Skeletal muscle satellite cell (primary cell): ENCODE measurements at regions not wholly inside any gene's neighbourhood (a gene's known extent, or its start where the extent isn't known, plus 50 kb on each side); places are given as distances from the start of the nearest gene placed in this dataset.

ENCODE experiments used
- H3K27me3 ChIP-seq: 2 replicates; pipeline ENCODE4 v1.7.0; 2013; ENCODE audit warnings: low read length; ENCODE audit not compliant: control insufficient read depth, insufficient read depth
- H3K36me3 ChIP-seq: 2 replicates; pipeline ENCODE4 v1.7.0; 2013; ENCODE audit warnings: mild to moderate bottlenecking, control low read depth, low read length; ENCODE audit not compliant: insufficient read depth
- H3K4me1 ChIP-seq: 2 replicates; pipeline ENCODE4 v1.7.0; 2013; ENCODE audit warnings: low read length; ENCODE audit not compliant: control insufficient read depth, insufficient read depth
- H3K4me2 ChIP-seq: 2 replicates; pipeline ENCODE4 v1.7.0; 2013; ENCODE audit warnings: mild to moderate bottlenecking, low read length
- H3K4me3 ChIP-seq: 2 replicates; pipeline ENCODE4 v1.7.0; 2013; ENCODE audit warnings: low read length
- H3K9ac ChIP-seq: 2 replicates; pipeline ENCODE4 v1.7.0; 2013; ENCODE audit warnings: mild to moderate bottlenecking, low read depth, low read length, moderate library complexity
- H3K9me3 ChIP-seq: replicated peaks from 2 replicates; pipeline ENCODE4 v1.7.0; 2013; ENCODE audit warnings: mild to moderate bottlenecking, control low read depth, low read length

GRCh38 chr6:153956808-153957207 lies 82.2 kb upstream of the OPRM1 start:
- Histone ChIP-seq H3K27me3 (no peaks in the 10 kb centered on the region), H3K4me1 (no peaks in the 10 kb centered on the region), H3K4me3 (no peak overlapping the region), H3K9ac (no peak overlapping the region), H3K36me3 (no peaks in the 10 kb centered on the region), H3K9me3 (no peaks in the 10 kb centered on the region), H3K4me2 (no peak overlapping the region)

GRCh38 chr6:153949616-153950015 lies 89.4 kb upstream of the OPRM1 start:
- Histone ChIP-seq H3K4me3 (no peak overlapping the region), H3K9me3 (no peaks in the 10 kb centered on the region), H3K9ac (no peak overlapping the region), H3K4me2 (no peak overlapping the region), H3K4me1 (no peaks in the 10 kb centered on the region), H3K27me3 (no peaks in the 10 kb centered on the region), H3K36me3 (no peaks in the 10 kb centered on the region)

- no peak overlapping the region for H3K4me2 ChIP-seq
- H3K9ac ChIP-seq: no peak overlapping the region
- H3K9me3 ChIP-seq: no peaks in the 10 kb centered on the region
- H3K4me1 ChIP-seq: no peaks in the 10 kb centered on the region
- H3K27me3 ChIP-seq: no peaks in the 10 kb centered on the region
- H3K36me3 ChIP-seq: no peaks in the 10 kb centered on the region
- no peak overlapping the region for H3K4me3 ChIP-seq
Observed at GRCh38 chr6:153947808-153948447, 91.1 kb upstream of the OPRM1 start.

GRCh38 chr6:153944201-153944600 lies 94.8 kb upstream of the OPRM1 start:
- Histone ChIP-seq H3K4me1 (no peaks in the 10 kb centered on the region), H3K36me3 (no peaks in the 10 kb centered on the region), H3K9ac (no peak overlapping the region), H3K4me3 (no peak overlapping the region), H3K4me2 (no peak overlapping the region), H3K9me3 (no peaks in the 10 kb centered on the region), H3K27me3 (no peaks in the 10 kb centered on the region)

- H3K9me3 ChIP-seq: no peaks in the 10 kb centered on the region
- H3K36me3 ChIP-seq: no peaks in the 10 kb centered on the region
Observed at GRCh38 chr6:153942361-153942760, 96.7 kb upstream of the OPRM1 start.

GRCh38 chr6:153941768-153942167 lies 97.3 kb upstream of the OPRM1 start:
- Histone ChIP-seq H3K4me1 (no peaks in the 10 kb centered on the region), H3K4me2 (no peak overlapping the region), H3K4me3 (no peak overlapping the region), H3K27me3 (no peaks in the 10 kb centered on the region), H3K9me3 (no peaks in the 10 kb centered on the region), H3K36me3 (no peaks in the 10 kb centered on the region), H3K9ac (no peak overlapping the region)

More at GRCh38 chr6:153942361-153942760, 96.7 kb upstream of the OPRM1 start:
- H3K4me3 ChIP-seq: no peak overlapping the region
- H3K9ac ChIP-seq: no peak overlapping the region
- H3K27me3 ChIP-seq: no peaks in the 10 kb centered on the region
- H3K4me1 ChIP-seq: no peaks in the 10 kb centered on the region
- H3K4me2 ChIP-seq: no peak overlapping the region

GRCh38 chr6:153938876-153939275 lies 100.2 kb upstream of the OPRM1 start:
- Histone ChIP-seq H3K9me3 (no peaks in the 10 kb centered on the region), H3K27me3 (no peaks in the 10 kb centered on the region), H3K4me3 (no peak overlapping the region), H3K36me3 (no peaks in the 10 kb centered on the region), H3K9ac (no peak overlapping the region), H3K4me1 (no peaks in the 10 kb centered on the region), H3K4me2 (no peak overlapping the region)

- H3K27me3 ChIP-seq: no peaks in the 10 kb centered on the region
Observed at GRCh38 chr6:153931431-153931830, 107.6 kb upstream of the OPRM1 start.

GRCh38 chr6:153927867-153928266 lies 111.2 kb upstream of the OPRM1 start:
- no peak overlapping the region for H3K9ac ChIP-seq
- H3K9me3 ChIP-seq: no peaks in the 10 kb centered on the region
- no peaks in the 10 kb centered on the region for H3K36me3 ChIP-seq
- H3K27me3 ChIP-seq: no peaks in the 10 kb centered on the region
- no peaks in the 10 kb centered on the region for H3K4me1 ChIP-seq
- H3K4me2 ChIP-seq: no peak overlapping the region
- no peak overlapping the region for H3K4me3 ChIP-seq

More at GRCh38 chr6:153931431-153931830, 107.6 kb upstream of the OPRM1 start:
- H3K4me3 ChIP-seq: no peak overlapping the region
- H3K4me2 ChIP-seq: no peak overlapping the region
- no peaks in the 10 kb centered on the region for H3K9me3 ChIP-seq
- H3K9ac ChIP-seq: no peak overlapping the region
- H3K4me1 ChIP-seq: no peaks in the 10 kb centered on the region
- no peaks in the 10 kb centered on the region for H3K36me3 ChIP-seq

GRCh38 chr6:153898360-153899059 lies 140.5 kb upstream of the OPRM1 start:
- no peaks in the 10 kb centered on the region for H3K36me3 ChIP-seq
- H3K9ac ChIP-seq: no peak overlapping the region
- no peaks in the 10 kb centered on the region for H3K9me3 ChIP-seq
- no peak overlapping the region for H3K4me3 ChIP-seq
- H3K27me3 ChIP-seq: no peaks in the 10 kb centered on the region
- H3K4me2 ChIP-seq: no peak overlapping the region
- no peaks in the 10 kb centered on the region for H3K4me1 ChIP-seq

GRCh38 chr6:153882411-153882810 lies 156.6 kb upstream of the OPRM1 start:
- no peak overlapping the region for H3K4me2 ChIP-seq
- no peak overlapping the region for H3K4me3 ChIP-seq
- no peak overlapping the region for H3K9ac ChIP-seq
- no peaks in the 10 kb centered on the region for H3K36me3 ChIP-seq
- no peaks in the 10 kb centered on the region for H3K9me3 ChIP-seq
- no peaks in the 10 kb centered on the region for H3K27me3 ChIP-seq
- no peaks in the 10 kb centered on the region for H3K4me1 ChIP-seq

GRCh38 chr6:153873541-153873940 lies 165.5 kb upstream of the OPRM1 start:
- no peak overlapping the region for H3K9ac ChIP-seq
- no peaks in the 10 kb centered on the region for H3K4me1 ChIP-seq
- H3K27me3 ChIP-seq: no peaks in the 10 kb centered on the region
- H3K4me3 ChIP-seq: no peak overlapping the region
- no peaks in the 10 kb centered on the region for H3K36me3 ChIP-seq
- no peak overlapping the region for H3K4me2 ChIP-seq
- H3K9me3 ChIP-seq: no peaks in the 10 kb centered on the region
